Smooth muscle cell (in vitro differentiated cells): ENCODE measurements at regions not wholly inside any gene's neighbourhood (a gene's known extent, or its start where the extent isn't known, plus 50 kb on each side); places are given as distances from the start of the nearest gene placed in this dataset.

Experiments
- DNase-seq: peaks from one replicate; lab custom pipeline; 2025; ENCODE audit not compliant: unreplicated experiment; lab: John Stamatoyannopoulos, UW
- H2AFZ ChIP-seq: fragments of 200-600 bp; sonication (generic); 2 replicates; pipeline ENCODE4 v1.6.0; 2016; ENCODE audit warnings: antibody characterized with exemption, low read depth, mild to moderate bottlenecking
- H3F3A ChIP-seq: fragments of 200-600 bp; sonication (generic); 2 replicates; pipeline ENCODE4 v1.6.0; 2017; ENCODE audit warnings: antibody characterized with exemption, low read depth
- H3K27ac ChIP-seq: fragments of 200-600 bp; sonication (generic); 2 replicates; pipeline ENCODE4 v1.5.1; 2016; ENCODE audit warnings: low read depth, mild to moderate bottlenecking
- H3K27me3 ChIP-seq: fragments of 200-600 bp; sonication (generic); 2 replicates; pipeline ENCODE4 v1.6.1; 2016; ENCODE audit warnings: low read depth, mild to moderate bottlenecking
- H3K36me3 ChIP-seq: fragments of 200-600 bp; sonication (generic); 2 replicates; pipeline ENCODE4 v1.5.1; 2016; ENCODE audit warnings: low read depth
- H3K4me1 ChIP-seq: fragments of 200-600 bp; sonication (generic); 2 replicates; pipeline ENCODE4 v1.5.1; 2016; ENCODE audit warnings: low read depth
- H3K4me2 ChIP-seq: fragments of 200-600 bp; sonication (generic); 2 replicates; pipeline ENCODE4 v1.6.0; 2016; ENCODE audit warnings: mild to moderate bottlenecking
- H3K4me3 ChIP-seq: fragments of 200-600 bp; sonication (generic); 2 replicates; pipeline ENCODE4 v1.5.1; 2016; ENCODE audit warnings: mild to moderate bottlenecking
- H3K79me2 ChIP-seq: fragments of 200-600 bp; sonication (generic); 2 replicates; pipeline ENCODE4 v1.6.0; 2016; ENCODE audit warnings: low read depth, mild to moderate bottlenecking
- H3K9ac ChIP-seq: fragments of 200-600 bp; sonication (generic); 2 replicates; pipeline ENCODE4 v1.6.0; 2016; ENCODE audit warnings: low read depth
- H3K9me3 ChIP-seq: fragments of 200-600 bp; sonication (generic); replicated peaks from 2 replicates; pipeline ENCODE4 v1.5.1; 2016; ENCODE audit warnings: low read depth
- H4K20me1 ChIP-seq: fragments of 200-600 bp; sonication (generic); 2 replicates; pipeline ENCODE4 v1.6.0; 2016; ENCODE audit warnings: low read depth
- WGBS: methylation state at CpG from one replicate; pipeline ENCODE4 v1.1.7; 2016; ENCODE audit warnings: low lambda C conversion rate; 5-methylcytosine and 5-hydroxymethylcytosine counted together
- TF ChIP-seq, protein P1 (sequence below): fragments of 200-600 bp; sonication (generic); IDR thresholded peaks from 2 replicates; pipeline ENCODE4 v1.5.1; 2017; ENCODE audit warnings: borderline replicate concordance, mild to moderate bottlenecking, antibody characterized with exemption; ENCODE audit not compliant: insufficient read depth, poor library complexity, severe bottlenecking

DNA sequence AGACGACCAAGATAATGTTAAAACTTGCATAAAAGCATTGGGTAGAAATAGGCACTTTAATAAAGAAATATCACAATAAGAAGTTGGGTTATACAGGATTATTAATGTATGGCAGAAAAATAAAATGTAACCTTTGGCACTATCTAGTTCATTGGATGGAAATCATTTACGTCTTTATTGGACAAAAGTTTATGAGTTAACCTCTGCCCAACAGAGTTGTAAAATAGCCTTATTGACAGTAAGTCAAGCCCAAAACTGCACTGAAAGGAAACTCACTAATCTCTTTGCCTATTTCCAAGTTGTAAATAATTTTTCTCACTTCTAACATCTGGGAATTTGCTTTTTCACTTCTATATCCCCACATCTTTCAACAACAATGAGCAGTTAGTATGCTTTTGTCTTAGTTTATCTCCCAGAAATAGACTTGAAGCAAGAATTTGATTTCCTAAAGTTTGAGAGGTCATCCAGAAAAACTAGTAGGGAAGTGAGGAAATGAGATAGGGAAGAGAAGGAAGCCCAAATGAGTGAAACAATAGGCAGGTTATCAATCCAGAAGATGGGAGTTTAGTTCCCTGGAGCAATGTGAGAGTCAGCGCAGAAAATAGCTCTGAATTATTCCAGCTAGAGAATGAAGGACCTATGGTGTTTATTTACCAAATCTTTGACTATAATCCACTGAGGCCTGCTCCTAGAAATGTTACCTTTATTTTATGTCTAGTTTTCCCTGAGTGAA lies 434.8 kb downstream of the CCER1 start:
- peaks cover 8% of the 10 kb centered on the region for H3K4me1 ChIP-seq
- H3K9me3 ChIP-seq = no peaks in the 10 kb centered on the region
- H3K4me3 ChIP-seq = no peak overlapping the region
- 67% methylated on average over 3 of the region's 3 CpGs for WGBS
- H3K27ac ChIP-seq = no peak overlapping the region
- TF ChIP-seq, protein P1, sequence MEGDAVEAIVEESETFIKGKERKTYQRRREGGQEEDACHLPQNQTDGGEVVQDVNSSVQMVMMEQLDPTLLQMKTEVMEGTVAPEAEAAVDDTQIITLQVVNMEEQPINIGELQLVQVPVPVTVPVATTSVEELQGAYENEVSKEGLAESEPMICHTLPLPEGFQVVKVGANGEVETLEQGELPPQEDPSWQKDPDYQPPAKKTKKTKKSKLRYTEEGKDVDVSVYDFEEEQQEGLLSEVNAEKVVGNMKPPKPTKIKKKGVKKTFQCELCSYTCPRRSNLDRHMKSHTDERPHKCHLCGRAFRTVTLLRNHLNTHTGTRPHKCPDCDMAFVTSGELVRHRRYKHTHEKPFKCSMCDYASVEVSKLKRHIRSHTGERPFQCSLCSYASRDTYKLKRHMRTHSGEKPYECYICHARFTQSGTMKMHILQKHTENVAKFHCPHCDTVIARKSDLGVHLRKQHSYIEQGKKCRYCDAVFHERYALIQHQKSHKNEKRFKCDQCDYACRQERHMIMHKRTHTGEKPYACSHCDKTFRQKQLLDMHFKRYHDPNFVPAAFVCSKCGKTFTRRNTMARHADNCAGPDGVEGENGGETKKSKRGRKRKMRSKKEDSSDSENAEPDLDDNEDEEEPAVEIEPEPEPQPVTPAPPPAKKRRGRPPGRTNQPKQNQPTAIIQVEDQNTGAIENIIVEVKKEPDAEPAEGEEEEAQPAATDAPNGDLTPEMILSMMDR = no peak
- H3K9ac ChIP-seq = no peak overlapping the region
- H3K27me3 ChIP-seq = no peaks in the 10 kb centered on the region
- no peaks in the 10 kb centered on the region for H3K79me2 ChIP-seq
- H2AFZ ChIP-seq = no peak overlapping the region
- no peaks in the 10 kb centered on the region for H3K36me3 ChIP-seq
- no peak for DNase-seq
- no peak overlapping the region for H3K4me2 ChIP-seq
- H4K20me1 ChIP-seq = no peaks in the 10 kb centered on the region
- H3F3A ChIP-seq = peaks cover 3% of the 10 kb centered on the region

- no peaks in the 10 kb centered on the region for H3K27me3 ChIP-seq
- H2AFZ ChIP-seq = no peak overlapping the region
- DNase-seq = no peak
- H3K9ac ChIP-seq = no peak overlapping the region
- TF ChIP-seq, protein P1 = no peak
- no peaks in the 10 kb centered on the region for H3K36me3 ChIP-seq
- H3K4me1 ChIP-seq = peaks cover 10% of the 10 kb centered on the region
- no peaks in the 10 kb centered on the region for H3K79me2 ChIP-seq
- H3K4me2 ChIP-seq = no peak overlapping the region
- peaks cover 4% of the 10 kb centered on the region for H3F3A ChIP-seq
- H3K27ac ChIP-seq = no peak overlapping the region
- H3K4me3 ChIP-seq = no peak overlapping the region
- H4K20me1 ChIP-seq = no peaks in the 10 kb centered on the region
- H3K9me3 ChIP-seq = no peaks in the 10 kb centered on the region
Observed at GRCh38 chr12:90519285-90519684, 435.7 kb downstream of the CCER1 start.

- no peak overlapping the region for H3K27ac ChIP-seq
- no peak overlapping the region for H2AFZ ChIP-seq
- no peak for DNase-seq
- no peaks in the 10 kb centered on the region for H4K20me1 ChIP-seq
- TF ChIP-seq, protein P1 = no peak
- H3F3A ChIP-seq = peaks cover 4% of the 10 kb centered on the region
- H3K4me1 ChIP-seq = peaks cover 10% of the 10 kb centered on the region
- H3K4me3 ChIP-seq = no peak overlapping the region
- H3K4me2 ChIP-seq = peak overlapping the region; percentile 15
- H3K9me3 ChIP-seq = no peaks in the 10 kb centered on the region
- H3K36me3 ChIP-seq = no peaks in the 10 kb centered on the region
- no peaks in the 10 kb centered on the region for H3K27me3 ChIP-seq
- H3K79me2 ChIP-seq = no peaks in the 10 kb centered on the region
- no peak overlapping the region for H3K9ac ChIP-seq
- WGBS = 75% methylated on average over 2 of the region's 2 CpGs
Observed at GRCh38 chr12:90515199-90516175, 439.5 kb downstream of the CCER1 start.
